Urinary bladder (tissue), 3 donors: ENCODE measurements at regions not wholly inside any gene's neighbourhood (a gene's known extent, or its start where the extent isn't known, plus 50 kb on each side); places are given as distances from the start of the nearest gene placed in this dataset.
"Not testable (repeated sequence)": the region's sequence is repeated elsewhere in the genome, so short reads cannot be mapped to it uniquely, and the experiment has no call there.

Experiments
- DNase-seq: peaks from one replicate; pipeline ENCODE4 v3.0.0-alpha.2; 2015; ENCODE audit errors: extremely low spot score
- H3K27ac ChIP-seq: one replicate; pipeline ENCODE4 v1.5.1; 2013; ENCODE audit warnings: low read depth, mild to moderate bottlenecking, moderate library complexity
- H3K36me3 ChIP-seq: one replicate; pipeline ENCODE4 v1.6.1; 2013; ENCODE audit warnings: mild to moderate bottlenecking, moderate library complexity; ENCODE audit not compliant: insufficient read depth
- H3K4me1 ChIP-seq: one replicate; pipeline ENCODE4 v1.6.1; 2013; ENCODE audit warnings: mild to moderate bottlenecking, moderate library complexity; ENCODE audit not compliant: insufficient read depth
- H3K4me3 ChIP-seq: one replicate; pipeline ENCODE4 v1.5.1; 2013; ENCODE audit warnings: low read depth, low read length
- WGBS: extraction: QIAGEN DNeasy Blood & Tissue Kit; methylation state at CpG from one replicate; pipeline ENCODE4 v1.1.7; 2013; 5-methylcytosine and 5-hydroxymethylcytosine counted together
- donor health status: healthy with polysubstance abuse.
- donor health status: healthy.

GRCh38 chr2:14952400-14952963, 320.0 kb downstream of the LRATD1 start:
- no peak overlapping the region for H3K4me3 ChIP-seq
- 80% methylated on average over 6 of the region's 6 CpGs for WGBS
- no peaks in the 10 kb centered on the region for H3K36me3 ChIP-seq
- no peak overlapping the region for H3K27ac ChIP-seq
- DNase-seq, result no peak
- H3K4me1 ChIP-seq, result no peaks in the 10 kb centered on the region

- no peak overlapping the region for H3K4me3 ChIP-seq
- H3K36me3 ChIP-seq, result no peaks in the 10 kb centered on the region
- H3K4me1 ChIP-seq, result no peaks in the 10 kb centered on the region
- WGBS, result 86% methylated on average over 2 of the region's 2 CpGs
- H3K27ac ChIP-seq, result no peak overlapping the region
- no peak for DNase-seq
These were observed 328.3 kb downstream of the LRATD1 start for GRCh38 chr2:14960686-14961324.

DNA sequence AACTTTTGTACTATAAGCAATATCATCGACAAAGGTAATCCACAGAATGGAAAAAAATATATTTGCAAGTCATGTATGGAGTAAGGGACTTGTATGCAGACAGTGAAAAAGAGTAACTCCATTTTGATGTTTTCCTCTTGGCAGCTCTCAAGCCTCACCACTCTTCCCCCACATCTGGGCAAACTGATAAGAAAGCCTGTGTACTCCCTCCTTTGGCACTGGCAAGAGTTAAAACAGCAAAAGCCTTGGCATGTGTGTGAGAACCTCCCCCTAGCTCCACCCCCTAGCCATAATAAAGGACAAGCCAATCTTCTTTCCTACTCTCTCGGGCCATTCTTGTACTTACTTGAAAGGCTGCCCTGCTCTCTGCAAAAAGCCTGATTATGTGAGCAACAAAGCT, 335.2 kb downstream of the LRATD1 start:
- 42% methylated on average over 2 of the region's 2 CpGs for WGBS
- no peak overlapping the region for H3K4me3 ChIP-seq
- DNase-seq, result no peak
- no peak overlapping the region for H3K27ac ChIP-seq
- H3K4me1 ChIP-seq, result no peaks in the 10 kb centered on the region
- H3K36me3 ChIP-seq, result no peaks in the 10 kb centered on the region

DNA sequence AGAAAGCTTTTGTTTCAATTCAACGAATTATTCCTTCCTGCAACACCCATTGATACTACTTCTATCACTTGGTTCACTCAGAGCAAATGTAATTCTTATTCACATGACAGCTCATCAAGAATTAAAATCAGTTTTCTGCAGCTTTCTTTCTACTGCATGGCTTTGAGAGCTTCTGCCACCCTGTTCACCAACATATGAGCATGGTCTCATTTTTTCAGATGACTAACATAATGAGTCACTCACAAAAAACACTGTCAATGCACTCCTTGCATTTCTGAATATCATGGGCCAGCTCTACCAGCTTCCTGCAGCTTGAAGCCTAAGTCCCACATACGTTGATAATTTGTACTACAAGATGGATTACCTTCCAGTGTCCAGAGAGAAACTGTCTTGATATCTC, 342.9 kb downstream of the LRATD1 start:
- H3K4me1 ChIP-seq, result no peaks in the 10 kb centered on the region
- 84% methylated on average over 2 of the region's 2 CpGs for WGBS
- no peak overlapping the region for H3K27ac ChIP-seq
- H3K4me3 ChIP-seq, result no peak overlapping the region
- no peak for DNase-seq
- H3K36me3 ChIP-seq, result no peaks in the 10 kb centered on the region

DNA sequence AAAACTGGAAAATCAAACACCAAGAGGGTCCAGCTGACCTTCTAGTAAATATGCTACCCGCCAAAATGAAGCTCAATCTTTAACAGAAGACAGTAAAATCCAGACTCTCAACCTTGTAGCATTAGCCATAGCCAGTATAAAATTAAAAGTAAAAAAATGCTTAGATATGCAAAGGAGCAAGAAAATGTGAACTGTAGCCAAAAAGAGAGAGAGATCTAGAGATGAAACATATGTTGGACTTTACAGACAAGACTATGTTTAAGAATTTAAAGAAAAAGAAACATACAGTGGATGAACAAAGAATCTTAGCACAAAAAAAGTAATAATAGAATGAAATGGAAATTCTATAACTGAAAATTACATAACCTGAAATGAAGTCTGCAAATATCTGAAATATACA, 344.5 kb downstream of the LRATD1 start:
- Histone ChIP-seq H3K4me3 (no peak overlapping the region), H3K36me3 (no peaks in the 10 kb centered on the region), H3K4me1 (no peaks in the 10 kb centered on the region), H3K27ac (no peak overlapping the region)
- DNase-seq, result peak; percentile 18
- 44% methylated on average over 1 of the region's 1 CpG for WGBS

GRCh38 chr2:14978845-14979244, 346.3 kb downstream of the LRATD1 start:
- Histone ChIP-seq H3K27ac (no peak overlapping the region), H3K36me3 (no peaks in the 10 kb centered on the region), H3K4me3 (no peak overlapping the region), H3K4me1 (no peaks in the 10 kb centered on the region)
- no peak for DNase-seq
- 37% methylated on average over 2 of the region's 2 CpGs for WGBS

DNA sequence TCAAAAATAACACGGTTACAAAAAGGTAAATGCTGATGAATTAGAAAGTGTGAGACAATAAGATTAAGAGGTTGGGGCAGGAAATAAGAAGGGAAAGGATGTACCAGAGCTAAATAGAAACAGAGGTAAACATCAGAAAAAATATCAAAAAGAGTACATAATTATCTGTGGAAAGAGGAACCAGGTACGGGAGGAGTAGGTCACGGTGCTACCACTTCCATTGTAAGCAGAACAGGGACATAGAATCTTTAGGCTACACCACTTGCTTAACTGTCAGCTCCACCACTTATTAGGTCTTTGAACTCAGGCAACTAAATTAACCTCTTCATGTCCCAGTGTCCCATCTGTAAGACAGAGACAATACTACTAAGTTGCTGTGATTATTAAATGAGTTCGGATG, 350.3 kb downstream of the LRATD1 start:
- no peaks in the 10 kb centered on the region for H3K36me3 ChIP-seq
- H3K27ac ChIP-seq, result no peak overlapping the region
- H3K4me3 ChIP-seq, result no peak overlapping the region
- no peak for DNase-seq
- WGBS, result 93% methylated on average over 4 of the region's 4 CpGs
- no peaks in the 10 kb centered on the region for H3K4me1 ChIP-seq

DNA sequence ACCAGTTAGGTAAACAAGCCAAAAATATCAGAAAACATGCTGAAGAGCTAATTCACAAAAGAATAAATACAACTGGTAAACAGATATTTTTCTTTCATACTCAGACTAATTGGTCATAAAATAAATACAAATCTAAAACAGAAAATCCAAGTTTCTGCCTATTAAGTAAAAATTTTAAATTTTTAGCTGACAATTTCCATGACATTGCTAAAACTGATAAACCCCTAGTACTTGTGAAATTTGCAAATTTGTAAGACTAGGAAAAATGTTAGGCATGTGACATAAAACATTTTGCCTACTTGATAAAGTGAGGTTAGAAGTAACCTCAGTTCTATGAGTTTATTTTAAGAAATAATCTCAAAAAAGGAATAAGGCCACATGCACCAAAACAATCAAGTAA, 356.1 kb downstream of the LRATD1 start:
- no peak for DNase-seq
- no peaks in the 10 kb centered on the region for H3K4me1 ChIP-seq
- no peak overlapping the region for H3K4me3 ChIP-seq
- H3K27ac ChIP-seq, result no peak overlapping the region
- H3K36me3 ChIP-seq, result no peaks in the 10 kb centered on the region

GRCh38 chr2:14991723-14992122, 359.2 kb downstream of the LRATD1 start:
- 84% methylated on average over 4 of the region's 4 CpGs for WGBS
- H3K36me3 ChIP-seq, result no peaks in the 10 kb centered on the region

DNA sequence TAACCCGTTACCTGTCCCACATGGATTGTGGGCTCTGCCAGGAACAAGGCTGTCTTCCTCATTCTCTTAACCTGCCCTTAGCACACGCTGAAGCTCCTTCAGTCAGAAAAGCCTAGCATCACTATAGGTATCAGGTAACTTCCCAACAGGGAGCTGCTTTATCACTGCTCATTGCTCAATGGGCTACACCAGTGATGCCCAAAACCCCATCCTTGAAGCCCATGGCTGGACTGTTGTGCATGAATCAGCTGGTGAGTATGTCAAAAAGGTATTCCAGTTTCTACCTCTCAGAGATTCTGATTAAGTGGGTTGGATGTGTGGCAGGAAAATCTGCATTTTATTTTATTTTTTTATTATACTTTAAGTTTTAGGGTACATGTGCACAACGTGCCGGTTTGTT, 362.2 kb downstream of the LRATD1 start:
- Histone ChIP-seq H3K4me3 (no peak overlapping the region), H3K36me3 (no peaks in the 10 kb centered on the region), H3K27ac (no peak overlapping the region), H3K4me1 (no peaks in the 10 kb centered on the region)
- 98% methylated on average over 4 of the region's 4 CpGs for WGBS
- no peak for DNase-seq

More at GRCh38 chr2:14991723-14992122, 359.2 kb downstream of the LRATD1 start:
- Histone ChIP-seq H3K4me3 (no peak overlapping the region), H3K4me1 (no peaks in the 10 kb centered on the region), H3K27ac (no peak overlapping the region)
- no peak for DNase-seq

GRCh38 chr2:14996351-14997014, 364.0 kb downstream of the LRATD1 start:
- Histone ChIP-seq H3K27ac (no peak overlapping the region), H3K4me3 (no peak overlapping the region), H3K36me3 (no peaks in the 10 kb centered on the region), H3K4me1 (no peaks in the 10 kb centered on the region)
- DNase-seq, result no peak
- WGBS, result 90% methylated on average over 8 of the region's 8 CpGs

GRCh38 chr2:14998546-14998945, 366.0 kb downstream of the LRATD1 start:
- no peak overlapping the region for H3K27ac ChIP-seq
- H3K4me1 ChIP-seq, result no peaks in the 10 kb centered on the region
- WGBS, result 95% methylated on average over 3 of the region's 3 CpGs
- no peak overlapping the region for H3K4me3 ChIP-seq
- no peaks in the 10 kb centered on the region for H3K36me3 ChIP-seq
- no peak for DNase-seq

DNA sequence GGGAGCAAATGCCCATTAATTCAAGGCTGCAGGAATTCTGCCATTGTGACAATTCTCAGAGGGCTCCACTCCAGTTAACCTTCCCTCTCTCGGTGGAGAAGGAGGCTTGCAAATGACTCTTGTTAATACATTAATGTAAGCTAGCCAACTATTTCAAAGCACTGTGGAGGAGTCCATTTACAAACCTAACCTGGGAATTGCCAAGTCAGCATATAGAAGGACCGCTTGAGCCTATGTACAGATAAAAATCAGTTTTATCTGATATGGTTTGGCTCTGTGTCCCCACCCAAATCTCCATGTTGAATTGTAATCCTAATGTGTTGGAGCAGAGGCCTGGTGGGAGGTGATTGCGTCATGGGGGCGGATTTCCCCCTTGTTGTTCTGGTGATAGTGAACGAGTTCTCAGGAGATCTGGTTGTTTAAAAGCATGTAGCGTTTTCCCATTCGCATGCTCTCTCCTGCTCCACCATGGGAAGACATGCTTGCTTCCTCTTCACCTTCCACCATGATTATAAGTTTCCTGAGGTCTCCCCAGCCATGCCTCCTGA, 366.7 kb downstream of the LRATD1 start:
- 87% methylated on average over 7 of the region's 7 CpGs for WGBS
- no peak for DNase-seq
- H3K4me1 ChIP-seq, result no peaks in the 10 kb centered on the region
- no peak overlapping the region for H3K27ac ChIP-seq
- no peak overlapping the region for H3K4me3 ChIP-seq
- no peaks in the 10 kb centered on the region for H3K36me3 ChIP-seq

DNA sequence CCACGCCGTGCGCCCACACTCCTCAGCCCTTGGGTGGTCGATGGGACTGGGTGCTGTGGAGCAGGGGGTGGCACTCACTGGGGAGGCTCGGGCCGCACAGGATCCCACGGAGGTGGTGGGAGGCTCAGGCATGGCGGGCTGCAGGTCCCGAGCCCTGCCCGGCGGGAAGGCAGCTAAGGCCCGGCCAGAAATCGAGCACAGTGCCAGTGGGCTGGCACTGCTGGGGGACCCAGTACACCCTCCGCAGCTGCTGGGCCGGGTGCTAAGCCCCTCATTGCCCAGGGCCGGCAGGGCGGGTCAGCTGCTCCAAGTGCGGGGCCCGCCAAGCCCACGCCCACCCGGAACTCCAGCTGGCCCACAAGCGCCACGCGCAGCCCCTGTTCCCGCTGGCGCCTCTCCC, 370.0 kb downstream of the LRATD1 start:
- not testable (repeated sequence) for H3K27ac ChIP-seq, H3K4me1 ChIP-seq, H3K4me3 ChIP-seq, H3K36me3 ChIP-seq, DNase-seq
- 97% methylated on average over 26 of the region's 26 CpGs for WGBS
